GM12878 (cell line): ENCODE measurements at regions not wholly inside any gene's neighbourhood (a gene's known extent, or its start where the extent isn't known, plus 50 kb on each side); places are given as distances from the start of the nearest gene placed in this dataset.

ENCODE experiments used
- CBX5 ChIP-seq: sonication (generic); IDR thresholded peaks from 2 replicates; pipeline ENCODE4 v1.6.1; 2016; ENCODE audit warnings: low read depth, moderate library complexity, mild to moderate bottlenecking, inconsistent platforms
- CHD2 ChIP-seq: IDR thresholded peaks from 2 replicates; pipeline ENCODE4 v1.6.1; 2011; ENCODE audit warnings: low read depth, low read length, improper control_type of control experiment, borderline replicate concordance
- CTCF ChIP-seq, 3 experiments: IDR thresholded peaks in 2 of 3; conservative IDR thresholded peaks in 1 of 3; 2 replicates each; pipeline ENCODE4 v1.5.1; 2011; ENCODE audit warnings: low read depth in 3 of 3, low read length in 3 of 3, mild to moderate bottlenecking in 3 of 3, control low read depth in 2 of 3, moderate library complexity in 2 of 3, inconsistent platforms in 1 of 3, mixed read lengths in 1 of 3; ENCODE audit not compliant: control insufficient read depth in 2 of 3, insufficient read depth in 1 of 3; ENCODE audit errors: extremely low read depth in 1 of 3
- CUX1 ChIP-seq: IDR thresholded peaks from 2 replicates; pipeline ENCODE4 v1.6.1; 2012; ENCODE audit warnings: improper control_type of control experiment, low read depth, low read length; ENCODE audit not compliant: insufficient replicate concordance
- EZH2 ChIP-seq: IDR thresholded peaks from 2 replicates; pipeline ENCODE4 v1.6.1; 2012; ENCODE audit warnings: low read depth, mild to moderate bottlenecking, control low read depth, inconsistent platforms, low read length, borderline replicate concordance; ENCODE audit not compliant: control insufficient read depth
- GATAD2B ChIP-seq: fragments of 450-650 bp; conservative IDR thresholded peaks from 2 replicates; pipeline ENCODE4 v1.6.1; 2017; ENCODE audit warnings: low read depth, mild to moderate bottlenecking, moderate library complexity
- NFYB ChIP-seq: IDR thresholded peaks from 2 replicates; pipeline ENCODE4 v1.6.1; 2011; ENCODE audit warnings: low read depth, mild to moderate bottlenecking, low read length, improper control_type of control experiment, moderate library complexity; ENCODE audit not compliant: insufficient read depth
- SMARCA5 ChIP-seq: fragments of 450-650 bp; IDR thresholded peaks from 2 replicates; pipeline ENCODE4 v1.6.1; 2017; ENCODE audit warnings: mild to moderate bottlenecking
- SMC3 ChIP-seq: IDR thresholded peaks from 2 replicates; pipeline ENCODE4 v1.6.1; 2011; ENCODE audit warnings: low read length, improper control_type of control experiment, borderline replicate concordance
- SRF ChIP-seq, 2 experiments: IDR thresholded peaks; 2 replicates each; pipeline ENCODE4 v1.6.1; 2011; ENCODE audit warnings: low read depth in 2 of 2, low read length in 2 of 2, mild to moderate bottlenecking in 1 of 2, moderate library complexity in 1 of 2
- ZNF592 ChIP-seq: fragments of 450-650 bp; IDR thresholded peaks from 2 replicates; pipeline ENCODE4 v1.6.1; 2017; ENCODE audit warnings: mild to moderate bottlenecking, moderate library complexity

DNA sequence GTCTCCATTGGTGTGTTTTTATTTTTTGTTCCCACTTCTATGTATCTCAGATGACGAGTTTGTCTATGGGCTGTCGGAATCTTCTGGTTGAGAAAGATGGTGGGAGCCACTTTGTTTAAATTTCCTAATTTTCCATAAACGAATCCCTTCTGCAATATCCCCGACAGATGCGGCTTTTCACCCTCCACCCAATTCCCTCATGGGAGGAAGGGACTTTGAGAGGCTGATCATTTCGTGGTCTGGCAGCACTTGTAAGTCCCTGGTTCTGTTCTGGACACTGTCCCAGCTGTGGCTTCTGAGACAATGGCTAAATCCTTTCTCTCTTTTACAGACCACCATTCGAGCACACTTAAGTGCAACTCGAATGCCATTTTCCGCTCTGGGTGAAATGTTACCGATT is 72.2 kb upstream of the PUDP start:
- TF ChIP-seq CUX1 (no peak), SRF (IDR thresholded peaks at IDR 0.05; ENCODE audit: low read depth in 2 of 2, low read length in 2 of 2) (no peak), SMC3 (no peak), CHD2 (no peak), SMARCA5 (no peak), GATAD2B (no peak), CTCF (IDR thresholded peaks at IDR 0.05 in 2 of 3, conservative IDR thresholded peaks at IDR 0.05 in 1 of 3; ENCODE audit: control insufficient read depth in 2 of 3, extremely low read depth in 1 of 3, insufficient read depth in 1 of 3, low read depth in 3 of 3, low read length in 3 of 3) (no peak), NFYB (no peak), EZH2 (no peak), CBX5 (no peak), ZNF592 (no peak)
